ENCODE measurements at regions not wholly inside any gene's neighbourhood (a gene's known extent, or its start where the extent isn't known, plus 50 kb on each side); places are given as distances from the start of the nearest gene placed in this dataset.

- no peak overlapping the region for H2BK5ac ChIP-seq (ENCODE audit: low read depth, low read length)
- no peaks in the 10 kb centered on the region for H3K79me1 ChIP-seq (ENCODE audit: low read depth, low read length)
- H3K23ac ChIP-seq (ENCODE audit: insufficient read length), result no peak overlapping the region
- H3K27me3 ChIP-seq (replicated peaks in 1 of 4; ENCODE audit: control insufficient read depth in 3 of 4, extremely low read depth in 1 of 4, insufficient read depth in 3 of 4, low read length in 3 of 4), result no peaks in the 10 kb centered on the region
- no peaks in the 10 kb centered on the region for H3K23me2 ChIP-seq (ENCODE audit: low read depth, low read length)
- no peak overlapping the region for H3K4me2 ChIP-seq (ENCODE audit: insufficient read depth in 1 of 2, low read depth in 2 of 2, low read length in 2 of 2)
- DNase-seq (ENCODE audit: low read depth in 1 of 2, low spot score in 2 of 2) (no peak), FAIRE-seq (peak; percentile 32)
- H3K36me3 ChIP-seq (ENCODE audit: control insufficient read depth in 2 of 4, insufficient read depth in 4 of 4, low read length in 3 of 4), result no peaks in the 10 kb centered on the region
- H3K79me2 ChIP-seq (ENCODE audit: control insufficient read depth in 1 of 2, insufficient read depth in 2 of 2, low read length in 2 of 2), result no peaks in the 10 kb centered on the region
- no peak overlapping the region for H2BK20ac ChIP-seq (ENCODE audit: low read length)
- H3K4me1 ChIP-seq (replicated peaks in 1 of 4; ENCODE audit: control insufficient read depth in 3 of 4, insufficient read depth in 4 of 4, low read length in 3 of 4), result peaks cover 0 to 6% (median under 1%) of the 10 kb centered on the region in 4 experiments; a peak in 1 of 7 replicates
- H4K5ac ChIP-seq (ENCODE audit: insufficient read length, low read depth, low read length), result no peak overlapping the region
- no peak overlapping the region for H3K9ac ChIP-seq (replicated peaks in 1 of 4; ENCODE audit: extremely low read depth in 1 of 4, low read depth in 3 of 4, low read length in 3 of 4)
- no peaks in the 10 kb centered on the region for H4K20me1 ChIP-seq (replicated peaks in 1 of 2; ENCODE audit: control insufficient read depth in 1 of 2, insufficient read depth in 2 of 2, low read length in 2 of 2)
- H3K18ac ChIP-seq (ENCODE audit: extremely low read depth, low read length), result no peak overlapping the region
- H2BK120ac ChIP-seq (replicated peaks; ENCODE audit: low read depth, low read length), result no peak overlapping the region
- H2BK15ac ChIP-seq (ENCODE audit: low read length), result no peak overlapping the region
- WGBS, 2 experiments (ENCODE audit: extremely low coverage in 1 of 2, insufficient coverage in 1 of 2, insufficient read length in 1 of 2, insufficient replicate concordance in 2 of 2, low coverage in 1 of 2, low lambda C conversion rate in 2 of 2, missing lambda C conversion rate in 1 of 2), result 59% methylated on average over 7 of the region's 7 CpGs; no CpG with 5 or more reads in 1 of the 2 experiments
- no peak overlapping the region for H2BK12ac ChIP-seq (ENCODE audit: low read depth, low read length)
- ChIA-PET POLR2A (ENCODE audit: partially characterized antibody) (interaction anchor here (0.6 to 1.1 kb wide), 4 partner anchors 32 to 1956 kb away, joined by 3 to 5 read pairs (median 3); no protein-coding TSS in a partner anchor), CTCF (ENCODE audit: partially characterized antibody) (interaction anchor here (0.6 to 1.4 kb wide), 3 partner anchors 68 to 185 kb away, joined by 3 to 4 read pairs (median 3); no protein-coding TSS in a partner anchor)
- no peak overlapping the region for H3K4me3 ChIP-seq (ENCODE audit: extremely low read depth in 1 of 4, insufficient read depth in 2 of 4, low read depth in 3 of 4, low read length in 4 of 4)
- H2AFZ ChIP-seq (ENCODE audit: low read length), result peak overlapping the region; percentile 74
- H3K56ac ChIP-seq (replicated peaks; ENCODE audit: insufficient read length, low read depth, low read length), result no peak overlapping the region
- peaks cover 8 to 9% of the 10 kb centered on the region in 2 experiments; a peak in 1 of 4 replicates for H3K9me3 ChIP-seq (ENCODE audit: insufficient read depth in 2 of 2, low read depth in 1 of 2, low read length in 1 of 2)
- H3K4ac ChIP-seq (replicated peaks; ENCODE audit: insufficient read length, low read depth, low read length), result no peak overlapping the region
- no peak overlapping the region for H3K14ac ChIP-seq (ENCODE audit: insufficient read length)
- no peak overlapping the region for H2AK5ac ChIP-seq (ENCODE audit: low read depth, low read length)
- no peak overlapping the region; the same call in 1 of the 2 replicates for H3K27ac ChIP-seq (ENCODE audit: low read depth, low read length)
- no peak overlapping the region for H4K8ac ChIP-seq (ENCODE audit: extremely low read depth, insufficient read depth, low read length)
- no peak overlapping the region for H4K91ac ChIP-seq (replicated peaks; ENCODE audit: insufficient read length, low read length)
- no peak for TF ChIP-seq SUZ12 (IDR thresholded peaks at IDR 0.05; ENCODE audit: low read length)
- TF ChIP-seq TEAD4 (IDR thresholded peaks at IDR 0.05; ENCODE audit: low read depth, low read length), result no peak
- TF ChIP-seq RNF2 (IDR thresholded peaks at IDR 0.05; ENCODE audit: borderline replicate concordance, low read depth, low read length, missing control alignments, poor library complexity, severe bottlenecking), result no peak
- no peak for TF ChIP-seq SAP30 (IDR thresholded peaks at IDR 0.05; ENCODE audit: insufficient read depth, insufficient replicate concordance, low read length)
- TF ChIP-seq SIN3A (conservative IDR thresholded peaks at IDR 0.05 in 1 of 2, IDR thresholded peaks at IDR 0.05 in 1 of 2; ENCODE audit: low read depth in 1 of 2, low read length in 2 of 2), result no peak
- TF ChIP-seq POLR2A (IDR thresholded peaks at IDR 0.05; ENCODE audit: control extremely low read depth in 1 of 2, low read depth in 2 of 2, low read length in 2 of 2), result no peak
- TF ChIP-seq CTBP2 (IDR thresholded peaks at IDR 0.05; ENCODE audit: borderline replicate concordance, insufficient read depth, insufficient read length, low read length), result no peak
- no peak for TF ChIP-seq MAX (IDR thresholded peaks at IDR 0.05)
- TF ChIP-seq KDM1A (IDR thresholded peaks at IDR 0.05; ENCODE audit: borderline replicate concordance, low read length), result no peak
Measured at GRCh38 chr1:232751393-232752140, 53.6 kb upstream of the MAP10 start.

All from H1 (cell line).